GM10266 (cell line): ENCODE measurements at regions not wholly inside any gene's neighbourhood (a gene's known extent, or its start where the extent isn't known, plus 50 kb on each side); places are given as distances from the start of the nearest gene placed in this dataset.

Experiments
- DNase-seq: peaks from one replicate; pipeline ENCODE4 v3.0.0; 2012; ENCODE audit errors: extremely low spot score
- CTCF ChIP-seq: IDR thresholded peaks from 2 replicates; pipeline ENCODE4 v1.5.1; 2012; ENCODE audit warnings: mild to moderate bottlenecking, low read depth; ENCODE audit not compliant: control insufficient read depth, insufficient read depth; ENCODE audit errors: missing control alignments

- TF ChIP-seq CTCF: no peak
- DNase-seq: no peak
Measured at GRCh38 chr10:111531690-111532089, 454.9 kb downstream of the ADRA2A start.

- no peak for DNase-seq
- TF ChIP-seq CTCF: no peak
Measured at GRCh38 chr10:111532139-111532538, 455.3 kb downstream of the ADRA2A start.

- DNase-seq: no peak
- TF ChIP-seq CTCF: no peak
Measured at GRCh38 chr10:111539246-111539645, 462.4 kb downstream of the ADRA2A start.

GRCh38 chr10:111543854-111544253 lies 467.0 kb downstream of the ADRA2A start:
- TF ChIP-seq CTCF: no peak
- no peak for DNase-seq

GRCh38 chr10:111545861-111546605 lies 469.2 kb downstream of the ADRA2A start:
- TF ChIP-seq CTCF: no peak
- DNase-seq: no peak

GRCh38 chr10:111548084-111548726 lies 471.4 kb downstream of the ADRA2A start:
- DNase-seq: no peak
- TF ChIP-seq CTCF: no peak

- TF ChIP-seq CTCF: no peak
- no peak for DNase-seq
Measured at GRCh38 chr10:111551001-111551400, 474.2 kb downstream of the ADRA2A start.
